Kidney (tissue), 13 donors: ENCODE measurements at regions not wholly inside any gene's neighbourhood (a gene's known extent, or its start where the extent isn't known, plus 50 kb on each side); places are given as distances from the start of the nearest gene placed in this dataset.

Source experiments
- DNase-seq, 5 donors: peaks; one replicate each; pipeline ENCODE4 v3.0.0-alpha.2; 2013 to 2020
- FAIRE-seq: peaks from 2 replicates; lab custom pipeline; 2012; peaks lifted over from hg19 to GRCh38; lab: Jason Lieb, UNC
- H3K27ac ChIP-seq, 2 donors: one replicate each; pipeline ENCODE4 v1.7.0; 2013; ENCODE audit warnings: low read depth in 2 of 2, low read length in 2 of 2, inconsistent platforms in 1 of 2
- H3K27me3 ChIP-seq: one replicate; pipeline ENCODE4 v1.7.1; 2013; ENCODE audit warnings: low read length, inconsistent platforms; ENCODE audit not compliant: control insufficient read depth, insufficient read depth
- H3K36me3 ChIP-seq, 3 donors: one replicate each; pipeline versions ENCODE4 v1.7.0 to v1.7.1; 2013; ENCODE audit warnings: low read length in 3 of 3, control low read depth in 1 of 3, inconsistent platforms in 1 of 3; ENCODE audit not compliant: insufficient read depth in 3 of 3, control insufficient read depth in 2 of 3
- H3K4me1 ChIP-seq, 3 donors: one replicate each; pipeline versions ENCODE4 v1.7.0 to v1.7.1; 2013; ENCODE audit warnings: low read length in 3 of 3, inconsistent platforms in 1 of 3, low read depth in 1 of 3; ENCODE audit not compliant: control insufficient read depth in 2 of 3, insufficient read depth in 2 of 3
- H3K4me3 ChIP-seq, 3 donors: one replicate each; pipeline versions ENCODE4 v1.7.0 to v1.8.1; 2013; ENCODE audit warnings: low read length in 3 of 3, control low read depth in 1 of 3, inconsistent platforms in 1 of 3
- H3K9ac ChIP-seq, 3 donors: one replicate each; pipeline versions ENCODE4 v1.7.0 to v1.7.1; 2013; ENCODE audit warnings: low read length in 3 of 3, control low read depth in 1 of 3, inconsistent platforms in 1 of 3
- H3K9me3 ChIP-seq, 3 donors: one replicate each; pipeline versions ENCODE4 v1.7.0 to v1.7.1; 2013; ENCODE audit warnings: low read length in 3 of 3, control low read depth in 1 of 3, inconsistent platforms in 1 of 3; ENCODE audit not compliant: control insufficient read depth in 2 of 3, insufficient read depth in 1 of 3
- intact Hi-C: fragments of 100-400 bp; cut with DNase I; formaldehyde crosslinking; loops from one replicate; pipeline ENCODE4 v1.11.1; 2022
- TF ChIP-seq, protein P1 (sequence below): IDR thresholded peaks from 3 replicates; pipeline ENCODE4 v1.5.1; 2012; ENCODE audit warnings: mild to moderate bottlenecking, moderate library complexity, borderline replicate concordance; ENCODE audit not compliant: insufficient read depth; ENCODE audit errors: extremely low read depth
- donor health status: control.
- donor health status: control.
- donor health status: control.
- donor health status: control.
- donor health status: control.
- donor health status: DM: yes; HTN: yes; CAD: no.
- donor health status: Normal renal cell carcinoma (clear cell type).

DNA sequence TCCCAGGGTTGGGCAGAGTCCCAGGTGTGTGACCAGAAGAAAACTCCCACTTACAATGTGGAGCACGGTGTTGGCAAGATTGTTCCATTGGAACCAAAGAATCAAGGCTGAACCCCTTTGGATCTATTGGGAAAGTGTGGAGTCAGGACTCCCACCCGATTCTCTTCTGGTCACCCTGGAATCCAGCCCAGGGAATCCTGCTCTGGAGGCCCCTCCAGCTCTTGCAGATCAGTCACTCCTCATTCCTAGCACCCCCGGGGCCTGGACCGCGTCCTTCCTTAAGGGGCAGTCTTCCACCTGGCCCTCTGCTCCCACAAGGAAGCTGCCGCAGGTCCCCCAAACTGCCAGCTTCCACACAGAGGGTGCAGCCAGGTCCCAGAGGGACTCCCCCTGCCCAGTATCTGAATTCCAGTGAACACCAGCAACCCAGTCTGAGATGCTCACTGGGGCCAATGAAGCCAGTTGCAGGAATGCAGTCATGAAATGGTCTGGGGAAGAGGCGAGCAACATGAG is 170.1 kb downstream of the GADD45G start:
- no peaks in the 10 kb centered on the region for H3K27me3 ChIP-seq
- DNase-seq (no peak), FAIRE-seq (no peak)
- H3K4me3 ChIP-seq = no peak overlapping the region
- no peak overlapping the region for H3K9ac ChIP-seq
- H3K4me1 ChIP-seq = no peaks in the 10 kb centered on the region
- H3K27ac ChIP-seq = no peak overlapping the region
- intact Hi-C loops = no loop called here
- no peaks in the 10 kb centered on the region for H3K9me3 ChIP-seq
- H3K36me3 ChIP-seq = no peaks in the 10 kb centered on the region
- TF ChIP-seq, protein P1, sequence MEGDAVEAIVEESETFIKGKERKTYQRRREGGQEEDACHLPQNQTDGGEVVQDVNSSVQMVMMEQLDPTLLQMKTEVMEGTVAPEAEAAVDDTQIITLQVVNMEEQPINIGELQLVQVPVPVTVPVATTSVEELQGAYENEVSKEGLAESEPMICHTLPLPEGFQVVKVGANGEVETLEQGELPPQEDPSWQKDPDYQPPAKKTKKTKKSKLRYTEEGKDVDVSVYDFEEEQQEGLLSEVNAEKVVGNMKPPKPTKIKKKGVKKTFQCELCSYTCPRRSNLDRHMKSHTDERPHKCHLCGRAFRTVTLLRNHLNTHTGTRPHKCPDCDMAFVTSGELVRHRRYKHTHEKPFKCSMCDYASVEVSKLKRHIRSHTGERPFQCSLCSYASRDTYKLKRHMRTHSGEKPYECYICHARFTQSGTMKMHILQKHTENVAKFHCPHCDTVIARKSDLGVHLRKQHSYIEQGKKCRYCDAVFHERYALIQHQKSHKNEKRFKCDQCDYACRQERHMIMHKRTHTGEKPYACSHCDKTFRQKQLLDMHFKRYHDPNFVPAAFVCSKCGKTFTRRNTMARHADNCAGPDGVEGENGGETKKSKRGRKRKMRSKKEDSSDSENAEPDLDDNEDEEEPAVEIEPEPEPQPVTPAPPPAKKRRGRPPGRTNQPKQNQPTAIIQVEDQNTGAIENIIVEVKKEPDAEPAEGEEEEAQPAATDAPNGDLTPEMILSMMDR = no peak

DNA sequence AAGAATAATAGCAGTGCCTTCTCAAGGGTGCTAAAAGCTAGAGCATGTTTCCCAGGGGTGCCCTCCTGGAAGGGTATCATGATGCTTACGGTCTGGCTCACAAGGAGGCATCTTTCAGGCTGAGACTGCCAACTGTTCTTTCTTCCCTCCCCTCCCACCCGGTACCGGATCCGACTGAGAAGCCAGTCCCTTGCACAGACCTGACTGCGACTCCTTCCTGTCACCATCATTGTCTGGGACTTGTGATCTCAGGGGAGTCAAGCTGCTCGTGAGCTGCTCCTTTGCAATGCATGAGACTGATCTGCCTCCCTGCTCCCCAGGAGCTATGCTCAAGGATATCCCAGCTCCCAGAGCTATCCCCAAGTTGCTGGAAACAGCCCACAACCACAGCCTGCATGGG is 170.8 kb downstream of the GADD45G start:
- no peak for DNase-seq
- Histone ChIP-seq H3K4me3 (no peak overlapping the region), H3K4me1 (no peaks in the 10 kb centered on the region), H3K27me3 (no peaks in the 10 kb centered on the region), H3K9ac (no peak overlapping the region), H3K27ac (no peak overlapping the region), H3K9me3 (no peaks in the 10 kb centered on the region), H3K36me3 (no peaks in the 10 kb centered on the region)
- TF ChIP-seq, protein P1 = no peak
- intact Hi-C loops = no loop called here
- no peak for FAIRE-seq

DNA sequence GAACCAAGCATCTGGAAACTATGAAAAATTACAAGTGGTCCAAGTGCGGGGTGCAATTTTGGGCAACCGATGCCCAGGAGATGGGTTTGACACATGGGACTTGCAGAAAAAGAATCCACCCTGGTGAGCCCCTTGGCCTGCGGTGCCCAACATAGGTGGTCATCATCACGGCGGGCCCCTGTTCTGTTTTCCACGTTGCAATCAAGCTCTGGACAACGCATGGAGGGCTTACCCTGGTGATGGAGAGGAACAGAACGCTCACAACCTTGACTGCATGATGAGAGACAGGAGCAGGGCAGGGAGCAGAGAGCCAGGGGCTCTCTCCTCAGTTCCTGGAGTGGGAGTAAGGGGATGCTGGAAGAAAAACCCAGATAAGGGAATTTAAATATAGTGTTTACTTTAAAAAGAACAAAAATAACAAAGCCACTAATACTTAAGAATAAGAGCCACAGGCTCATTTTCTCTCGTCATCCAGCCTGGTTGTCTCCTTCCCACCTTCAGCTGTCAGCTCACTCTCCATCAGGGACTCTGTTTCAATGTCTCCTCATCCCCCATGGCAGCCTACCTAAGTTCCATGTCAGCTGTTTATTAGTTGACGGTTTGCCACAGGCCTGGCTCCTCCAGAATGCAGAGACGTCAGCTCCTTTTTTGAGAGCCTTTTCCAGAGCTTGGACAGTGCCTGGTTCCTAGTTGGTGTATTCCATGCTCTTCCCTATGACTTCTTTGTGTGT is 172.1 kb downstream of the GADD45G start:
- H3K9ac ChIP-seq = no peak overlapping the region
- H3K36me3 ChIP-seq = no peaks in the 10 kb centered on the region
- H3K4me1 ChIP-seq = no peaks in the 10 kb centered on the region
- FAIRE-seq (no peak), DNase-seq (no peak)
- H3K27ac ChIP-seq = no peak overlapping the region
- intact Hi-C loops = no loop called here
- no peak overlapping the region for H3K4me3 ChIP-seq
- H3K9me3 ChIP-seq = no peaks in the 10 kb centered on the region
- H3K27me3 ChIP-seq = no peaks in the 10 kb centered on the region
- TF ChIP-seq, protein P1 = no peak
